ENCODE measurements at regions not wholly inside any gene's neighbourhood (a gene's known extent, or its start where the extent isn't known, plus 50 kb on each side); places are given as distances from the start of the nearest gene placed in this dataset.

DNA sequence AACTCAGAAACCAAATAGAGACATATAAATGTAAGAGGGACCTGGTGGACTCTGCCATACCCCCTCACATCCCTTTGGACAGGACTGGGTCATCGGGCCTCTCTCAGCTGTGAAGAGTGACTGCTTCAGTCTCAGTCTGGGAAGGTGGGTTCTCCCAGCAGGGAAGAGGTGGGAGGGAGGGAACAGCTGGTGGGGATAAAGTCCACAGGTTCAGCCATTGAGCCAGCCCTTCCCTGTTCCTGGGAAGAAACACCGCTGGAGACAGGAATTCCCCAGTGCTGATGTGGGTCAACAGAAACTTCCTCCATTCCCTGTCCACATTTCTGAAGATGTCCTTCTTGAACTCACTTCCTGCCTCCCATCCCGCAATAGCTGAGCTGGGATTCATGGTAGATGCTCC, 209.2 kb upstream of the PMEPA1 start:
- no peak for TF ChIP-seq POLR2A (IDR thresholded peaks at IDR 0.05; ENCODE audit: extremely low read depth, insufficient read length)
- TF ChIP-seq, protein P1, sequence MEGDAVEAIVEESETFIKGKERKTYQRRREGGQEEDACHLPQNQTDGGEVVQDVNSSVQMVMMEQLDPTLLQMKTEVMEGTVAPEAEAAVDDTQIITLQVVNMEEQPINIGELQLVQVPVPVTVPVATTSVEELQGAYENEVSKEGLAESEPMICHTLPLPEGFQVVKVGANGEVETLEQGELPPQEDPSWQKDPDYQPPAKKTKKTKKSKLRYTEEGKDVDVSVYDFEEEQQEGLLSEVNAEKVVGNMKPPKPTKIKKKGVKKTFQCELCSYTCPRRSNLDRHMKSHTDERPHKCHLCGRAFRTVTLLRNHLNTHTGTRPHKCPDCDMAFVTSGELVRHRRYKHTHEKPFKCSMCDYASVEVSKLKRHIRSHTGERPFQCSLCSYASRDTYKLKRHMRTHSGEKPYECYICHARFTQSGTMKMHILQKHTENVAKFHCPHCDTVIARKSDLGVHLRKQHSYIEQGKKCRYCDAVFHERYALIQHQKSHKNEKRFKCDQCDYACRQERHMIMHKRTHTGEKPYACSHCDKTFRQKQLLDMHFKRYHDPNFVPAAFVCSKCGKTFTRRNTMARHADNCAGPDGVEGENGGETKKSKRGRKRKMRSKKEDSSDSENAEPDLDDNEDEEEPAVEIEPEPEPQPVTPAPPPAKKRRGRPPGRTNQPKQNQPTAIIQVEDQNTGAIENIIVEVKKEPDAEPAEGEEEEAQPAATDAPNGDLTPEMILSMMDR (IDR thresholded peaks at IDR 0.05; ENCODE audit: low read depth, low read length), result no peak
- TF ChIP-seq, protein P2, sequence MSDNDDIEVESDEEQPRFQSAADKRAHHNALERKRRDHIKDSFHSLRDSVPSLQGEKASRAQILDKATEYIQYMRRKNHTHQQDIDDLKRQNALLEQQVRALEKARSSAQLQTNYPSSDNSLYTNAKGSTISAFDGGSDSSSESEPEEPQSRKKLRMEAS (IDR thresholded peaks at IDR 0.05; ENCODE audit: low read depth, low read length), result no peak
- no peak for TF ChIP-seq MYC (IDR thresholded peaks at IDR 0.05; ENCODE audit: low read depth, low read length)
- H3K4me3 ChIP-seq (ENCODE audit: low read depth, low read length), result no peak overlapping the region
- DNase-seq (ENCODE audit: low read depth), result no peak

DNA sequence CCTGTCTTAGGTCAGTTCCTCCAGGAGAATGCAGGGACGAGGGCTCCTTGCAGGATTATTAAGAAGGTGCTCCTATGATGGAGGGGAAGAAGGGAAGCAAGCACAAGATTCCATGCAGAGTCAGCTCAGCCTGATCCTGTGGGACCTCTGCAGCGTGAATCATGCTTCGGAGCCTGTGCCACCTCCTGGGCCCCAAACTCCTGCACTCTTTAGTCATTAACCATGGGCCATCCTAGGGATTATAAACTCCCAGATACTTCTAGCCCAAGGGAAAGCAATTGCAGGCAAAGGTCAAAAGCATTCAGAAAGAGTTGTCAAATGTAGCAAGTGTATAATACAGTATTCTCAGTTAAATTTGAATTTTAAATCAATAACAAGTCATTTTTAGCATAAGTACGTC, 208.7 kb upstream of the PMEPA1 start:
- TF ChIP-seq POLR2A (IDR thresholded peaks at IDR 0.05; ENCODE audit: extremely low read depth, insufficient read length) (no peak), MYC (IDR thresholded peaks at IDR 0.05; ENCODE audit: low read depth, low read length) (no peak)
- TF ChIP-seq, protein P2 (IDR thresholded peaks at IDR 0.05; ENCODE audit: low read depth, low read length), result no peak
- TF ChIP-seq, protein P1 (IDR thresholded peaks at IDR 0.05; ENCODE audit: low read depth, low read length), result no peak
- no peak overlapping the region for H3K4me3 ChIP-seq (ENCODE audit: low read depth, low read length)
- DNase-seq (ENCODE audit: low read depth), result no peak

DNA sequence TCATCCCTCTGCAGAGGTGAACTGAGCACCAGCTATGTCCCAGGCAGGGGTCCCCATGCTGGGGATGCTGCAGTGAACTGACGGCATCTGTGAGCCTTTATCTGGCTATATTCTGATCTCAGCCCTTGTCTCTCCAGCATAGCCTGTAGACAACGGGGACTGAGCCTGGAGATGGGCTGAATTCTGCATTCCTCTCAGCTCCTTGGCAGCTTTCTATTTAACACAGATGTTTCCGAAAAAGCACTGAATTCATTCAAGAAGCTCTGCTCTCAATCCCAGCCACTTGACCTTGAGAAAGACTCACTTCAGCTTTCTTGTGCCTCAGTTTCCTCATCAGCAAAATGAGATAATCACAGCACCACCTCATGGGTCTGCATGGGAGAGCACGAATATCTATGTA, 204.4 kb upstream of the PMEPA1 start:
- no peak overlapping the region for H3K4me3 ChIP-seq (ENCODE audit: low read depth, low read length)
- TF ChIP-seq POLR2A (IDR thresholded peaks at IDR 0.05; ENCODE audit: extremely low read depth, insufficient read length) (no peak), MYC (IDR thresholded peaks at IDR 0.05; ENCODE audit: low read depth, low read length) (no peak)
- TF ChIP-seq, protein P1 (IDR thresholded peaks at IDR 0.05; ENCODE audit: low read depth, low read length), result no peak
- TF ChIP-seq, protein P2 (IDR thresholded peaks at IDR 0.05; ENCODE audit: low read depth, low read length), result no peak
- DNase-seq (ENCODE audit: low read depth), result no peak

DNA sequence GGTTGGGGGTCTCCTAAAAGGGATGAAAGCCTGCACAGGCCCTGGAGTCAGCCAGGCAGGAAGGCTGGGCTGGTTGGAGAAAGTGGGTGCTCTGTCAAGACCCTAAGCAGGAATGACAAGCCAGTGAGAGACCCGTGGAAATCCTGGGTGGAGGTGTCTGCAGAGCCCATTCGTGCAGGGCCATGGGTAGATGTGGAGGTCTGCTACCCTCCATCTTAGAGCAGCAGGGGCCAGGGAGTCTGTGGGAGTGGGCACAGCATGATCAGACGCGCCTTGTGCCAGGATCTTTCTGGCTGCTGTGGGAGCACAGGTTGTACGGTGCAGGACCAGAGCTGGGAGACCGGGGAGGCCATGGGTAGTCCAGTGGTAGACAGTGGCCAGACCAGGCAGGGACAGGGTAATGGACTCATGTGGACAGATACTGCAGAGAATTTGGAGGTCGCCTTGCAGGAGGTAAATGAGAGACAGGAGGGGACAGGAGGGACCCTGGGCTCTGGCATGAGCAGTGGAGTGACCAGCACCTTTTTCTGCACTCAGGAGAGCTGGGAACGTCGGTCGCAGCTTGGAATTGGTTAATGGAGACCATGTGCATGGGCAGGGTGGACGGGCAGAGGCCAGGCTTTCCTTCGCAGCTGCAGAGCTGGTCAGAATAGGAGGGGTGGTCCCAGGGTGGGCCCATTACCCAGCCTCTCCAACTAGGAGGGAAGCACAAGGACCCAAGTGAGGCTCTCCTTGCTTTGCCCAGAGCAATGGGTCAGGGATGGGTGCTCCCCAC, 203.5 kb upstream of the PMEPA1 start:
- DNase-seq (ENCODE audit: low read depth), result no peak
- H3K4me3 ChIP-seq (ENCODE audit: low read depth, low read length), result no peak overlapping the region
- TF ChIP-seq POLR2A (IDR thresholded peaks at IDR 0.05; ENCODE audit: extremely low read depth, insufficient read length) (no peak), MYC (IDR thresholded peaks at IDR 0.05; ENCODE audit: low read depth, low read length) (no peak)
- TF ChIP-seq, protein P2 (IDR thresholded peaks at IDR 0.05; ENCODE audit: low read depth, low read length), result no peak
- TF ChIP-seq, protein P1 (IDR thresholded peaks at IDR 0.05; ENCODE audit: low read depth, low read length), result no peak

DNA sequence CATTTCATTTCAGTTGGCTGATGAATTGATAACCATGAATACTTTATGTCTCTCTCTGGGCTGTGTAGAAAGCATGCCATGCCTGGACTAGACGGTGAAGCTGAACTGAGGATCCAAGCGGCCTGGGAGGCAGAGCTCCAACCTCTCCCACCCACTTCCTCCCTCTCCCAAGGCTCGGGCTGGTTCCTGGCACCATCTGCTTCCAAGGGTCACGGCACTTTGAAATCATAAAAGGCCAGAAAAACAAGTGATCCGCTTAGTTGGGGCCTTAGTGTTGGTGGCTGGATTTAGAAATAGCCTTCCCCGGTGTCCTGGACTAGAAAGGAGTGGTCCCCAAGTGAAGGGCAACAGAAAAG, 202.4 kb upstream of the PMEPA1 start:
- no peak for DNase-seq (ENCODE audit: low read depth)
- TF ChIP-seq MYC (IDR thresholded peaks at IDR 0.05; ENCODE audit: low read depth, low read length) (no peak), POLR2A (IDR thresholded peaks at IDR 0.05; ENCODE audit: extremely low read depth, insufficient read length) (no peak)
- TF ChIP-seq, protein P1 (IDR thresholded peaks at IDR 0.05; ENCODE audit: low read depth, low read length), result no peak
- TF ChIP-seq, protein P2 (IDR thresholded peaks at IDR 0.05; ENCODE audit: low read depth, low read length), result no peak

More for the DNA sequence above, 202.4 kb upstream of the PMEPA1 start:
- H3K4me3 ChIP-seq (ENCODE audit: low read depth, low read length), result no peak overlapping the region

Data from NB4 (cell line).